ENCODE measurements at regions not wholly inside any gene's neighbourhood (a gene's known extent, or its start where the extent isn't known, plus 50 kb on each side); places are given as distances from the start of the nearest gene placed in this dataset.

- H3K27ac ChIP-seq (ENCODE audit: low read depth), result no peak overlapping the region
- TF ChIP-seq REST (IDR thresholded peaks at IDR 0.05; ENCODE audit: unreplicated experiment) (no peak), ZNF331 (CRISPR knock-in tag; IDR thresholded peaks at IDR 0.05; ENCODE audit: low read depth) (no peak), ETS1 (IDR thresholded peaks at IDR 0.05) (no peak), ZNF114 (CRISPR knock-in tag; IDR thresholded peaks at IDR 0.05) (no peak), POLR2AphosphoS5 (IDR thresholded peaks at IDR 0.05; ENCODE audit: low read depth) (no peak), EZH2 (IDR thresholded peaks at IDR 0.05; ENCODE audit: low read depth, unreplicated experiment) (no peak), STAT1 (IDR thresholded peaks at IDR 0.05; ENCODE audit: unreplicated experiment) (no peak), NANOG (IDR thresholded peaks at IDR 0.05; ENCODE audit: borderline replicate concordance) (no peak)
- TF ChIP-seq, protein P1, sequence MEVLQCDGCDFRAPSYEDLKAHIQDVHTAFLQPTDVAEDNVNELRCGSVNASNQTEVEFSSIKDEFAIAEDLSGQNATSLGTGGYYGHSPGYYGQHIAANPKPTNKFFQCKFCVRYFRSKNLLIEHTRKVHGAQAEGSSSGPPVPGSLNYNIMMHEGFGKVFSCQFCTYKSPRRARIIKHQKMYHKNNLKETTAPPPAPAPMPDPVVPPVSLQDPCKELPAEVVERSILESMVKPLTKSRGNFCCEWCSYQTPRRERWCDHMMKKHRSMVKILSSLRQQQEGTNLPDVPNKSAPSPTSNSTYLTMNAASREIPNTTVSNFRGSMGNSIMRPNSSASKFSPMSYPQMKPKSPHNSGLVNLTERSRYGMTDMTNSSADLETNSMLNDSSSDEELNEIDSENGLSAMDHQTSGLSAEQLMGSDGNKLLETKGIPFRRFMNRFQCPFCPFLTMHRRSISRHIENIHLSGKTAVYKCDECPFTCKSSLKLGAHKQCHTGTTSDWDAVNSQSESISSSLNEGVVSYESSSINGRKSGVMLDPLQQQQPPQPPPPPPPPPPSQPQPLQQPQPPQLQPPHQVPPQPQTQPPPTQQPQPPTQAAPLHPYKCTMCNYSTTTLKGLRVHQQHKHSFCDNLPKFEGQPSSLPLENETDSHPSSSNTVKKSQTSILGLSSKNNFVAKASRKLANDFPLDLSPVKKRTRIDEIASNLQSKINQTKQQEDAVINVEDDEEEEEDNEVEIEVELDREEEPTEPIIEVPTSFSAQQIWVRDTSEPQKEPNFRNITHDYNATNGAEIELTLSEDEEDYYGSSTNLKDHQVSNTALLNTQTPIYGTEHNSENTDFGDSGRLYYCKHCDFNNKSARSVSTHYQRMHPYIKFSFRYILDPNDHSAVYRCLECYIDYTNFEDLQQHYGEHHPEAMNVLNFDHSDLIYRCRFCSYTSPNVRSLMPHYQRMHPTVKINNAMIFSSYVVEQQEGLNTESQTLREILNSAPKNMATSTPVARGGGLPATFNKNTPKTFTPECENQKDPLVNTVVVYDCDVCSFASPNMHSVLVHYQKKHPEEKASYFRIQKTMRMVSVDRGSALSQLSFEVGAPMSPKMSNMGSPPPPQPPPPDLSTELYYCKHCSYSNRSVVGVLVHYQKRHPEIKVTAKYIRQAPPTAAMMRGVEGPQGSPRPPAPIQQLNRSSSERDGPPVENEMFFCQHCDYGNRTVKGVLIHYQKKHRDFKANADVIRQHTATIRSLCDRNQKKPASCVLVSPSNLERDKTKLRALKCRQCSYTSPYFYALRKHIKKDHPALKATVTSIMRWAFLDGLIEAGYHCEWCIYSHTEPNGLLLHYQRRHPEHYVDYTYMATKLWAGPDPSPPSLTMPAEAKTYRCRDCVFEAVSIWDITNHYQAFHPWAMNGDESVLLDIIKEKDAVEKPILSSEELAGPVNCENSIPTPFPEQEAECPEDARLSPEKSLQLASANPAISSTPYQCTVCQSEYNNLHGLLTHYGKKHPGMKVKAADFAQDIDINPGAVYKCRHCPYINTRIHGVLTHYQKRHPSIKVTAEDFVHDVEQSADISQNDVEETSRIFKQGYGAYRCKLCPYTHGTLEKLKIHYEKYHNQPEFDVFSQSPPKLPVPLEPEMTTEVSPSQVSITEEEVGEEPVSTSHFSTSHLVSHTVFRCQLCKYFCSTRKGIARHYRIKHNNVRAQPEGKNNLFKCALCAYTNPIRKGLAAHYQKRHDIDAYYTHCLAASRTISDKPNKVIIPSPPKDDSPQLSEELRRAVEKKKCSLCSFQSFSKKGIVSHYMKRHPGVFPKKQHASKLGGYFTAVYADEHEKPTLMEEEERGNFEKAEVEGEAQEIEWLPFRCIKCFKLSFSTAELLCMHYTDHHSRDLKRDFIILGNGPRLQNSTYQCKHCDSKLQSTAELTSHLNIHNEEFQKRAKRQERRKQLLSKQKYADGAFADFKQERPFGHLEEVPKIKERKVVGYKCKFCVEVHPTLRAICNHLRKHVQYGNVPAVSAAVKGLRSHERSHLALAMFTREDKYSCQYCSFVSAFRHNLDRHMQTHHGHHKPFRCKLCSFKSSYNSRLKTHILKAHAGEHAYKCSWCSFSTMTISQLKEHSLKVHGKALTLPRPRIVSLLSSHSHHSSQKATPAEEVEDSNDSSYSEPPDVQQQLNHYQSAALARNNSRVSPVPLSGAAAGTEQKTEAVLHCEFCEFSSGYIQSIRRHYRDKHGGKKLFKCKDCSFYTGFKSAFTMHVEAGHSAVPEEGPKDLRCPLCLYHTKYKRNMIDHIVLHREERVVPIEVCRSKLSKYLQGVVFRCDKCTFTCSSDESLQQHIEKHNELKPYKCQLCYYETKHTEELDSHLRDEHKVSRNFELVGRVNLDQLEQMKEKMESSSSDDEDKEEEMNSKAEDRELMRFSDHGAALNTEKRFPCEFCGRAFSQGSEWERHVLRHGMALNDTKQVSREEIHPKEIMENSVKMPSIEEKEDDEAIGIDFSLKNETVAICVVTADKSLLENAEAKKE (CRISPR knock-in tag; IDR thresholded peaks at IDR 0.05), result no peak
- H3K4me3 ChIP-seq, result no peak overlapping the region
- ATAC-seq (no peak), DNase-seq (ENCODE audit: low spot score) (no peak)
- no peaks in the 10 kb centered on the region for H3K27me3 ChIP-seq (ENCODE audit: insufficient read depth)
- Mint-ChIP-seq H3K9me3 (peaks cover 10% of the 10 kb centered on the region), H3K36me3 (ENCODE audit: low read depth) (peaks cover 3% of the 10 kb centered on the region; the same call in 1 of the 3 replicates), H3K4me3 (no peak overlapping the region), H3K27ac (no peak overlapping the region), H3K4me1 (no peaks in the 10 kb centered on the region), H3K27me3 (ENCODE audit: insufficient read depth, low read depth, poor library complexity) (no peaks in the 10 kb centered on the region)
- no peaks in the 10 kb centered on the region for H3K79me2 ChIP-seq (replicated peaks; ENCODE audit: insufficient read depth)
- H3K4me1 ChIP-seq (ENCODE audit: insufficient read depth), result no peaks in the 10 kb centered on the region
- 0 out of 2 replicates have a peak, but pooled peaks cover 2% of the 10 kb centered on the region for H3K36me3 ChIP-seq (ENCODE audit: insufficient read depth)
- H2AFZ ChIP-seq, result no peak overlapping the region
- H3K4me2 ChIP-seq, result no peak overlapping the region
- no peaks in the 10 kb centered on the region for H3K9me2 ChIP-seq (ENCODE audit: insufficient read depth)
- H4K20me1 ChIP-seq (replicated peaks; ENCODE audit: insufficient read depth), result no peaks in the 10 kb centered on the region
- H3F3A ChIP-seq (replicated peaks; ENCODE audit: low read depth), result no peaks in the 10 kb centered on the region
Observed at GRCh38 chr2:153228904-153229303, 249.7 kb downstream of the RPRM start.

Data from GM23338 (cell line).